Heart left ventricle (tissue), 16 donors: ENCODE measurements at regions not wholly inside any gene's neighbourhood (a gene's known extent, or its start where the extent isn't known, plus 50 kb on each side); places are given as distances from the start of the nearest gene placed in this dataset.

Experiments used
- ATAC-seq, 4 donors: fragments of 200-7000 bp; cut with Tn5 transposase; one replicate each; pipeline ENCODE4 v1.9.1; 2020 to 2022; ENCODE audit warnings: moderate library complexity in 4 of 4, mild to moderate bottlenecking in 3 of 4, moderate number of reproducible peaks in 1 of 4
- DNase-seq, 5 donors: peaks; one replicate each; pipeline ENCODE4 v3.0.0-alpha.2; 2020
- H3K27ac ChIP-seq, 12 donors: fragments of 200-600 bp; sonication (generic) in 4 of 12; one replicate each; pipeline versions ENCODE4 v1.5.0 to v1.8.0; 2016 to 2022; ENCODE audit warnings: mild to moderate bottlenecking in 2 of 12
- H3K27me3 ChIP-seq, 9 donors: fragments of 200-600 bp; sonication (generic) in 2 of 9; one replicate each; pipeline versions ENCODE4 v1.5.1 to v1.8.0; 2016 to 2022; ENCODE audit warnings: mild to moderate bottlenecking in 3 of 9
- H3K36me3 ChIP-seq, 9 donors: fragments of 200-600 bp; sonication (generic) in 2 of 9; one replicate each; pipeline versions ENCODE4 v1.5.0 to v1.8.0; 2018 to 2022; ENCODE audit warnings: mild to moderate bottlenecking in 2 of 9
- H3K4me1 ChIP-seq, 12 donors: fragments of 200-600 bp; sonication (generic) in 4 of 12; one replicate each; pipeline versions ENCODE4 v1.5.0 to v1.8.0; 2016 to 2022; ENCODE audit warnings: mild to moderate bottlenecking in 3 of 12
- H3K4me3 ChIP-seq, 12 donors: fragments of 200-600 bp; sonication (generic) in 4 of 12; one replicate each; pipeline versions ENCODE4 v1.5.0 to v1.8.0; 2017 to 2022; ENCODE audit warnings: mild to moderate bottlenecking in 9 of 12, moderate library complexity in 4 of 12
- H3K9me3 ChIP-seq, 12 donors: fragments of 200-600 bp; sonication (generic) in 4 of 12; one replicate each; pipeline versions ENCODE4 v1.5.0 to v1.8.0; 2016 to 2022; ENCODE audit warnings: mild to moderate bottlenecking in 1 of 12
- CTCF ChIP-seq, 12 donors: fragments of 200-600 bp; sonication (generic) in 4 of 12; IDR thresholded peaks; one replicate each; pipeline versions ENCODE4 v1.5.0 to v1.8.0; 2018 to 2022; ENCODE audit warnings: antibody characterized with exemption in 12 of 12, mild to moderate bottlenecking in 5 of 12
- POLR2A ChIP-seq, 2 donors: fragments of 450-650 bp; IDR thresholded peaks; one replicate each; pipeline ENCODE4 v1.6.1; 2017; ENCODE audit warnings: antibody characterized with exemption in 2 of 2, mild to moderate bottlenecking in 2 of 2, moderate library complexity in 2 of 2
- WGBS, 4 donors: extraction: QIAGEN DNeasy Blood & Tissue Kit in 2 of 4; methylation state at CpG; one replicate each; pipeline versions ENCODE4 v1.1.5 to v1.1.7; 2013 to 2018; 5-methylcytosine and 5-hydroxymethylcytosine counted together
- intact Hi-C, 10 donors: fragments of 100-400 bp; cut with DNase I; formaldehyde crosslinking; loops; one replicate each; pipeline versions ENCODE4 v1.11.1 to v1.14.2; 2022
- donor health status: ischemic (EF 13 %, LVEDD 7.1; RV severe dilation, severe dysfunction).
- donor health status: healthy with polysubstance abuse.
- donor health status: DM: no; HTN: yes; CAD: no.
- donor health status: DM: no; HTN: no; CAD: no.
- donor health status: ischemic (EF 25% LVEDD 6.9; RV normal size, moderate dysfunction).
- donor health status: ischemic (EF 25% LVEDD 5.7; RV mildly dilated, moderate dysfunction).
- donor health status: healthy.
- donor health status: DM: yes; HTN: yes; CAD: no.
- donor health status: ischemic (EF 35%, LVEDD 5.7; RV mildly dilated, moderate dysfunction).
- donor health status: nonischemic (EF 11% LVEDD 7.7; RV severe dilation, severe dysfunction).
- donor health status: DM: yes; HTN: yes; CAD: no.
- donor health status: PGD.
- donor health status: ischemic (EF 29% LVEDD 5.4; RV normal size, mild dysfunction).
- donor health status: nonischemic (EF 23%, LVEDD 6.1; RV moderate dilation, normal function).

GRCh38 chr11:28636566-28636965 lies 528.4 kb downstream of the METTL15 start:
- Histone ChIP-seq H3K4me3 (no peak overlapping the region), H3K36me3 (no peaks in the 10 kb centered on the region), H3K9me3 (no peaks in the 10 kb centered on the region), H3K4me1 (no peaks in the 10 kb centered on the region), H3K27me3 (no peaks in the 10 kb centered on the region), H3K27ac (no peak overlapping the region)
- intact Hi-C loops = no loop called here
- DNase-seq (no peak), ATAC-seq (no peak)
- TF ChIP-seq POLR2A (IDR thresholded peaks at IDR 0.05) (no peak), CTCF (IDR thresholded peaks at IDR 0.05) (no peak)
- WGBS, 4 donors = 83 to 90% (median 84%) methylated on average over 2 of the region's 2 CpGs

GRCh38 chr11:28636033-28636432 lies 527.8 kb downstream of the METTL15 start:
- DNase-seq = no peak
- no peaks in the 10 kb centered on the region for H3K36me3 ChIP-seq

GRCh38 chr11:28632338-28632737 lies 524.1 kb downstream of the METTL15 start:
- H3K4me3 ChIP-seq = no peak overlapping the region
- no peak overlapping the region for H3K27ac ChIP-seq
- intact Hi-C loops = no loop called here
- DNase-seq = no peak
- no peaks in the 10 kb centered on the region for H3K36me3 ChIP-seq
- ATAC-seq = no peak
- WGBS, 4 donors = 89 to 96% (median 93%) methylated on average over 2 of the region's 2 CpGs
- no peaks in the 10 kb centered on the region for H3K9me3 ChIP-seq
- H3K4me1 ChIP-seq = no peaks in the 10 kb centered on the region
- TF ChIP-seq POLR2A (IDR thresholded peaks at IDR 0.05) = no peak
- no peak for TF ChIP-seq CTCF (IDR thresholded peaks at IDR 0.05)
- no peaks in the 10 kb centered on the region for H3K27me3 ChIP-seq

More at GRCh38 chr11:28636033-28636432, 527.8 kb downstream of the METTL15 start:
- H3K27ac ChIP-seq = no peak overlapping the region
- H3K4me3 ChIP-seq = no peak overlapping the region
- no peak for ATAC-seq
- TF ChIP-seq POLR2A (IDR thresholded peaks at IDR 0.05) (no peak), CTCF (IDR thresholded peaks at IDR 0.05) (no peak)
- no peaks in the 10 kb centered on the region for H3K4me1 ChIP-seq
- H3K9me3 ChIP-seq = no peaks in the 10 kb centered on the region
- intact Hi-C loops = no loop called here
- WGBS, 4 donors = 46 to 66% (median 59%) methylated on average over 4 of the region's 4 CpGs
- no peaks in the 10 kb centered on the region for H3K27me3 ChIP-seq

- Histone ChIP-seq H3K27ac (no peak overlapping the region), H3K4me3 (no peak overlapping the region), H3K9me3 (no peaks in the 10 kb centered on the region), H3K36me3 (no peaks in the 10 kb centered on the region), H3K27me3 (no peaks in the 10 kb centered on the region), H3K4me1 (no peaks in the 10 kb centered on the region)
- DNase-seq (no peak), ATAC-seq (no peak)
- intact Hi-C loops = no loop called here
- no peak for TF ChIP-seq CTCF (IDR thresholded peaks at IDR 0.05)
- no peak for TF ChIP-seq POLR2A (IDR thresholded peaks at IDR 0.05)
- 33 to 54% (median 41%) methylated on average over 1 of the region's 1 CpG for WGBS, 4 donors
Measured at GRCh38 chr11:28631148-28631547, 523.0 kb downstream of the METTL15 start.
